GM18505 (cell line): ENCODE measurements at regions not wholly inside any gene's neighbourhood (a gene's known extent, or its start where the extent isn't known, plus 50 kb on each side); places are given as distances from the start of the nearest gene placed in this dataset.
"Not testable (repeated sequence)": the region's sequence is repeated elsewhere in the genome, so short reads cannot be mapped to it uniquely, and the experiment has no call there.

ENCODE experiments used
- ATAC-seq: cut with Tn5 transposase; IDR thresholded peaks from one replicate; pipeline ENCODE4 v1.9.1; 2021; ENCODE audit not compliant: unreplicated experiment
- POLR2A ChIP-seq: IDR thresholded peaks from 4 replicates; pipeline ENCODE4 v1.6.1; 2011; ENCODE audit warnings: borderline replicate concordance; ENCODE audit not compliant: insufficient read depth, insufficient read length; ENCODE audit errors: extremely low read depth

DNA sequence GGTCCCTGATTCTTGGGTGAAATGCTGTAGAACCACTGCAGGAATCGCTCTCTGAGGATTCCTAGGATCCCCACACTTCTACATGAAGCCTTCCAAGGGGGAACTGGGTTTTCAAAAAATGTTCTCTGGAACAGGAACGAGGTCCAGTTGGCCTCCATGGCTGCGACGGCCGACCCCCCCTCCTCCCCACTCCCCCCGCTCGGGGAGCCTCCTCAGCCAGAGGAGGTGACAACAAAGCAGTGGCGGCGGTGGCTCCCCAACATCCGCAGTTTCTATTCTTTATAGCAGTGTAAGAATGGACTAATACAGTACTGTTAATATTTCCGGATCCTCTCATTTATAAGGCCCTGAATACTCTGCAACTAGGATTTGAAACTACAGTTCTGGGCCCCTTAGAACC, 84.0 kb upstream of the PLAAT1 start:
- TF ChIP-seq POLR2A: no peak
- no peak for ATAC-seq

DNA sequence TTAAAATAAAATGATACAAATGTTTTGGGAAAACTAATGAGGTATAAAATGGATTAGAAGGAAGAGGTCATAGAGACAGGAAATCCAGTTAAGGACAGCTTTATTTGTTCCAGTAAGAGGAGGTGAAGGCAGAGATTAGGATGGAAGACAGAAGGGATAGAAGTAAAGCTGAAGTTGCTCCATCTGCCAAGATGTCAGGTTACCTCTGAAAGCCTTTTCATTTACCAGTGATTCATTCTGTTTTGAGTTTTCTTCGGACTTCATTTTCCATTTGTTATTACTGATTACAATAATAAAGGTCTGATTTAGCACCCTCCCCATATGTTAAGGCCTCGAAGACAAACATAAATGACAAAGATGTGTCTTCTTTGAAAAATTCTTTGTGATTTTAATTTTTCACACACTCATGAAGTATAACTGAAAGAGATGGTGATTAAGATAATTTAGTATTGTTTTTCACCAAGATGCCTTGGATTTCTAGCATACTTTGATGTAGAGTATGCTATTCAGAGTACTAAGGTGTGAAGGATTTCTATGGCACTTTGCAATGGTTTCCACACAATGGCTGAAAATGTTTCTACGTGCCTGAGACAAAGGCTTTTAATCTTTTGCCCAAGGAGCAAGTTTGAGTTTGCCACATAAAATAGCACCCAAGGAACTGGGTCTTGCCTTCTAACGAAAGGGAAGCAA, 75.4 kb upstream of the PLAAT1 start:
- ATAC-seq: no peak
- no peak for TF ChIP-seq POLR2A

DNA sequence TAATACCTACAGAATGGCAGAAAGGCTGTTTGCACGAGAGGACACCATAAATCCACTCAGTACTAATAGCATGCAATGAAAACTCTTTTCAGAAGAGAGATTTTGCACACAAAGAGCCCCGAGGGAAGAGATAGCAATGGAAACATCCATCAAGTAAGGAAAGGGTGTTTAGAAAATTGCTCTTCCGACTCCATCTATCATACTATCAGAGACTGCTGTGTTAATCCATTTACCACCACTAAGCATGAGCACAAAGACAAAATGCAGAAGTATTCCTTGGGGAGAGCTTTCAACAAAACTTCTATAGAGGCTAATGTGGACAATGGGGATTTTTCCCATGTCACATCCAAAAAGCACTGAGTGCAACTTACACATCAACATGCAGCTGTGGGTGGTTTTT, 72.1 kb upstream of the PLAAT1 start:
- no peak for ATAC-seq
- no peak for TF ChIP-seq POLR2A

DNA sequence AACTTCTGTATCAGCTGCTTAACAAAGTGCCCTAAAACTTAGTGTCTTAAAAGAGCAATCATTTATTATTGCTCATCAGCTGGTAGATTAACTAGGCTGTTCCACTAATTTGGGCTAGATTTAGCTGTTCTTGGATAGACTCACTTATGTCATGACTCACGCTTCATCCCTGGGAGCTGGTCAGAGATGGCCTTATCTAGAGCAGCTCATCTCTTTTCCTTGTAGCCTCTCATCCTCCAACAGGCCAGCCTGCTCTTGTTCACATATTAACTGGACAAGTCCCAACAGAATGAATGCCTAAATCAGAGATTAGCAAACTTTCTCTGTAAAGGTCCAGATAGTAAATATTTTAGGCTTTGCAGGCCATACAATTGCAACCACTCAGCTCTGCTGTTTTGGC, 66.9 kb upstream of the PLAAT1 start:
- no peak for ATAC-seq
- TF ChIP-seq POLR2A: no peak

DNA sequence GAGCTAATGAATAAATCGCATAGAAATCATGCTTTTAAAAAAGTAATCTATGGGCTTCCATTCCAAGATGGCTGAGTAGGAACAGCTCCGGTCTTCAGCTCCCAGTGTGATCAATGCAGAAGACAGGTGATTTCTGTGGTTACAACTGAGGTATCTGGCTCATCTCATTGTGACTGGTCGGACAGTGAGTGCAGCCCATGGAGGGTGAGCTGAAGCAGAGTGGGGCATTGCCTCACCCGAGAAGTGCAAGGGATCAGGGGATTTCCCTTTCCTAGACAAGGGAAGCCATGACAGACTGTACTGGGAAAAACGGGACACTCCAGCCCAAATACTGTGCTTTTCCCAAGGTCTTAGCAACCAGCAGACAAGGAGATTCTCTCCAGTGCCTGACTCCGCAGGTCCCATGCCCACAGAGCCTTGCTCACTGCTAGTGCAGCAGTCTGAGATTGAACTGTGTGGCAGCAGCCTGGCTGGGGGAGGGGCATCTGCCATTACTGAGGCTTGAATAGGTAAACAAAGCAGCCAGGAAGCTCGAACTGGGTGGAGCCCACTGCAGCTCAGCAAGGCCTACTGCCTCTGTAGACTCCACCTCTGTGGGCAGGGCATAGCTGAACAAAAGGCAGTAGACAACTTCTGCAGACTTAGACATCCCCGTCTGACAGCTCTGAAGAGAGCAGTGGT, 61.5 kb upstream of the PLAAT1 start:
- not testable (repeated sequence) for ATAC-seq

DNA sequence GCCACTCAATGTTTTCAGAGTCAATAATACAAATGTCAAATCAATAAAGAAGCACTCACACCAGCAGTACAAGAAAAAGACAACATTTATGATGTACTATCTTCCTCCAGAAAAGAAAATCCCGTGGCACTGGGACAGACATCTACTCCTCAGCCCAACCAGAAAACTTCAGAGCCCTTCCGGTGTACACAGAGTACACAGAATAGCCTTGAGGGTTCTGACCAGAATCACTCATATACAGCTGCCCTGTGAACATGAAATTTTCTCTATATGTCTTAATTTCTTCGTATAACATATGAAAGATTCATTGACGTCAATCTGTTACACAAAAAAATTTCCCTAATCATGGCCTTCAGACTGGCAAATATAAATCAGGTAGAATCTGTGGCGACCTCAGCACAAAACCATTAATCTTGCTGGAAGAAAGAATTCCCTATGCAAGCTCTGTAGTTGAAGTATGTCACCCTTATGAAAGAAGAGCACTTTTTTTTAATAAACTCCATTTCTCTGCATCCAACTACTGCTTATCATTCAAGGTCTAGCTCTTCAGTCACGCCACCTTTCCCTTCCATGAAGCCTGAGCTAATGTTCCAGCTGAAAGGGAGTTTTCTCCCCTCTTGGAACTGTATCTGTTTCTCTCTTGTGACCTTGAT, 53.8 kb upstream of the PLAAT1 start:
- no peak for TF ChIP-seq POLR2A
- ATAC-seq: no peak

GRCh38 chr3:193190146-193190786, 50.8 kb upstream of the PLAAT1 start:
- TF ChIP-seq POLR2A: no peak
- peak; percentile 53 for ATAC-seq
